ENCODE measurements at regions not wholly inside any gene's neighbourhood (a gene's known extent, or its start where the extent isn't known, plus 50 kb on each side); places are given as distances from the start of the nearest gene placed in this dataset.

- no peak for DNase-seq
- H3K4me3 Mint-ChIP-seq = no peak overlapping the region
- intact Hi-C loops (cut with micrococcal nuclease) = no loop called here
- peaks cover 12% of the 10 kb centered on the region for H3K27me3 Mint-ChIP-seq
- POLR2A ChIA-PET = no interaction called here
- no peaks in the 10 kb centered on the region for H3K9me3 Mint-ChIP-seq
- no peak for ATAC-seq
- H3K27ac Mint-ChIP-seq = no peak overlapping the region
- H3K4me1 Mint-ChIP-seq (ENCODE audit: low read depth) = no peaks in the 10 kb centered on the region
- H3K36me3 Mint-ChIP-seq (ENCODE audit: low read depth) = no peaks in the 10 kb centered on the region
- CTCF ChIA-PET = interaction anchor here (7.7 kb wide), 1 partner anchor 136 kb away, joined by 106 read pairs; no protein-coding TSS in a partner anchor
- no peak for TF ChIP-seq CTCF (IDR thresholded peaks at IDR 0.05)
These were observed 68.0 kb upstream of the MAMDC2 start for GRCh38 chr9:69975681-69976080.

DNA sequence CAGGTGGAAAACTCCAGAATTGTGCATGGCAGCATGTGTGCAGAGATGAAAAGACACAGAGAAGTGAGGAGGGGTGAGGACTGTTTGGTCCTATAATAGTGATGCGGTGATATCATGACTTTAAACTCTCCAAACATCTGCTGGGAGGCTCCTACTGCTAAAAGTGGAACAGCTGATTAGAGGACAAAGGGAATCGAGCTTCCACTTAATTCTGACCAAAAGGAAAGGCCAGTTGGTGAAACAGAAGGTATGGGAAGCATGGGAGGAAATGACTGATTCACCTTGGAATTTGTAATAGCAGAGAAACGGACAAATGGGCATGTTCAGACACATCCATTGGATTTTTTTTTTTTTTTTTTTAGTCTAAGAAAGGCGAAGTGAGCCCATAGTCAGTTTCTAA lies 67.5 kb upstream of the MAMDC2 start:
- Mint-ChIP-seq H3K9me3 (no peaks in the 10 kb centered on the region), H3K36me3 (ENCODE audit: low read depth) (no peaks in the 10 kb centered on the region), H3K27me3 (peaks cover 13% of the 10 kb centered on the region), H3K4me3 (no peak overlapping the region), H3K27ac (no peak overlapping the region), H3K4me1 (ENCODE audit: low read depth) (no peaks in the 10 kb centered on the region)
- intact Hi-C loops (cut with micrococcal nuclease) = no loop called here
- CTCF ChIA-PET = interaction anchor here (7.7 kb wide), 1 partner anchor 136 kb away, joined by 106 read pairs; no protein-coding TSS in a partner anchor
- POLR2A ChIA-PET = no interaction called here
- DNase-seq = no peak
- ATAC-seq = no peak
- no peak for TF ChIP-seq CTCF (IDR thresholded peaks at IDR 0.05)

GRCh38 chr9:69980041-69980440 lies 63.6 kb upstream of the MAMDC2 start:
- CTCF ChIA-PET = no interaction called here
- Mint-ChIP-seq H3K27ac (no peak overlapping the region), H3K9me3 (no peaks in the 10 kb centered on the region), H3K36me3 (ENCODE audit: low read depth) (no peaks in the 10 kb centered on the region), H3K4me3 (no peak overlapping the region), H3K4me1 (ENCODE audit: low read depth) (no peaks in the 10 kb centered on the region), H3K27me3 (peaks cover 12% of the 10 kb centered on the region)
- ATAC-seq (no peak), DNase-seq (no peak)
- POLR2A ChIA-PET = no interaction called here
- TF ChIP-seq CTCF (IDR thresholded peaks at IDR 0.05) = no peak
- intact Hi-C loops (cut with micrococcal nuclease) = no loop called here

DNA sequence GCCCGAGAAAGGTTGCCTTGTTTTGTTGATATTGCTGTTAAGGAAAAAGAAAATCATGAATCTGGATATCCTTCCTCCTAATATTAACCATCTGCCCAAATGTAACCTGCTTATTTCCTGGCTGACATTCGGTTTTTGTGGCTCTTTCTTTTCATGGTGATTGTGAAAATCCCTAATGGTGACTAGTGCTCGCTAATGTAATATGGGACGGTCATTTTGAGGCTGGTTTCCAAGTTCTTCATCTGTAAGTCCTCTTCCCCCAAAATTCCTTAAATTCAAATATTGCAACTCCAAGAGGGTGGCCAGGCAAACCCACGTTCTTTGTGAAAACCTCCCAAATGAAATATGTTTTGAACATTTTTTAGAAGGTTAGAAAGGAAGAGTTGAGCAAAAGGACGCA lies 63.1 kb upstream of the MAMDC2 start:
- H3K36me3 Mint-ChIP-seq (ENCODE audit: low read depth) = no peaks in the 10 kb centered on the region
- CTCF ChIA-PET = interaction anchor here (1.3 to 2.1 kb wide), 2 partner anchors 8 to 130 kb away, joined by 4 read pairs; no protein-coding TSS in a partner anchor

More for the DNA sequence above, 63.1 kb upstream of the MAMDC2 start:
- Mint-ChIP-seq H3K27ac (no peak overlapping the region), H3K4me1 (ENCODE audit: low read depth) (no peaks in the 10 kb centered on the region), H3K4me3 (no peak overlapping the region), H3K9me3 (no peaks in the 10 kb centered on the region), H3K27me3 (peaks cover 12% of the 10 kb centered on the region)
- intact Hi-C loops (cut with micrococcal nuclease) = no loop called here
- DNase-seq (no peak), ATAC-seq (no peak)
- no peak for TF ChIP-seq CTCF (IDR thresholded peaks at IDR 0.05)
- POLR2A ChIA-PET = no interaction called here
